H1 (cell line): ENCODE measurements at regions not wholly inside any gene's neighbourhood (a gene's known extent, or its start where the extent isn't known, plus 50 kb on each side); places are given as distances from the start of the nearest gene placed in this dataset.
"Not testable (repeated sequence)": the region's sequence is repeated elsewhere in the genome, so short reads cannot be mapped to it uniquely, and the experiment has no call there.

ENCODE experiments used
- CTCF ChIA-PET: fragments of 300-600 bp; sonication (Branson Sonifier 250); formaldehyde crosslinking; loops from one replicate; lab custom pipeline; 2021; ENCODE audit not compliant: partially characterized antibody; lab: Charles Lee
- POLR2A ChIA-PET: fragments of 300-600 bp; sonication (Branson Sonifier 250); formaldehyde crosslinking; loops from one replicate; lab custom pipeline; 2021; ENCODE audit warnings: inconsistent platforms; ENCODE audit not compliant: partially characterized antibody; lab: Charles Lee
- DNase-seq, 2 experiments: peaks; one replicate each; pipeline versions ENCODE4 v3.0.0 to v3.0.0-alpha.2; 2010 to 2022; ENCODE audit warnings: low spot score in 2 of 2, low read depth in 1 of 2, mixed read lengths in 1 of 2
- FAIRE-seq: peaks from 2 replicates; lab custom pipeline; 2011; peaks lifted over from hg19 to GRCh38; lab: Jason Lieb, UNC
- H2AFZ ChIP-seq: 2 replicates; pipeline ENCODE4 v1.8.1; 2012; ENCODE audit warnings: low read length, inconsistent platforms
- H2AK5ac ChIP-seq: 2 replicates; pipeline ENCODE4 v1.6.1; 2013; ENCODE audit warnings: low read depth, low read length
- H2BK120ac ChIP-seq: replicated peaks from 2 replicates; pipeline ENCODE3; 2013; ENCODE audit warnings: low read depth, low read length, inconsistent platforms
- H2BK12ac ChIP-seq: 2 replicates; pipeline ENCODE4 v1.6.1; 2013; ENCODE audit warnings: low read depth, low read length
- H2BK15ac ChIP-seq: 2 replicates; pipeline ENCODE4 v1.6.1; 2013; ENCODE audit warnings: low read length
- H2BK20ac ChIP-seq: 2 replicates; pipeline ENCODE4 v1.6.1; 2013; ENCODE audit warnings: low read length
- H2BK5ac ChIP-seq: 2 replicates; pipeline ENCODE4 v1.6.1; 2013; ENCODE audit warnings: low read depth, low read length
- H3K14ac ChIP-seq: 2 replicates; pipeline ENCODE4 v1.6.1; 2013; ENCODE audit warnings: inconsistent platforms; ENCODE audit not compliant: insufficient read length
- H3K18ac ChIP-seq: 2 replicates; pipeline ENCODE4 v1.6.1; 2013; ENCODE audit warnings: low read length; ENCODE audit errors: extremely low read depth
- H3K23ac ChIP-seq: 2 replicates; pipeline ENCODE4 v1.6.1; 2013; ENCODE audit warnings: inconsistent platforms; ENCODE audit not compliant: insufficient read length
- H3K23me2 ChIP-seq: 2 replicates; pipeline ENCODE4 v1.6.1; 2013; ENCODE audit warnings: low read depth, low read length
- H3K27ac ChIP-seq: 2 replicates; pipeline ENCODE4 v1.6.1; 2011; ENCODE audit warnings: low read depth, low read length, inconsistent platforms
- H3K27me3 ChIP-seq, 4 experiments: replicated peaks in 1 of 4; 1 replicate in 1 of 4; 2 replicates in 3 of 4; pipeline versions ENCODE4 v1.6.1 to v1.8.1; 2011 to 2013; ENCODE audit warnings: low read length in 3 of 4, mild to moderate bottlenecking in 3 of 4, inconsistent platforms in 2 of 4, mixed read lengths in 2 of 4, moderate library complexity in 1 of 4; ENCODE audit not compliant: control insufficient read depth in 3 of 4, insufficient read depth in 3 of 4; ENCODE audit errors: extremely low read depth in 1 of 4
- H3K36me3 ChIP-seq, 4 experiments: 2 replicates each; pipeline versions ENCODE4 v1.6.1 to v1.8.1; 2011 to 2013; ENCODE audit warnings: mild to moderate bottlenecking in 4 of 4, low read length in 3 of 4, moderate library complexity in 2 of 4, control low read depth in 1 of 4, inconsistent platforms in 1 of 4; ENCODE audit not compliant: insufficient read depth in 4 of 4, control insufficient read depth in 2 of 4
- H3K4ac ChIP-seq: replicated peaks from 2 replicates; pipeline ENCODE3; 2013; ENCODE audit warnings: low read length, low read depth, mixed read lengths, inconsistent platforms; ENCODE audit not compliant: insufficient read length
- H3K4me1 ChIP-seq, 4 experiments: replicated peaks in 1 of 4; 1 replicate in 1 of 4; 2 replicates in 3 of 4; pipeline versions ENCODE4 v1.6.1 to v1.8.1; 2011 to 2013; ENCODE audit warnings: low read length in 3 of 4, inconsistent platforms in 2 of 4, mixed read lengths in 1 of 4; ENCODE audit not compliant: insufficient read depth in 4 of 4, control insufficient read depth in 3 of 4
- H3K4me2 ChIP-seq, 2 experiments: 2 replicates each; pipeline versions ENCODE4 v1.6.1 to v1.8.1; 2011 to 2013; ENCODE audit warnings: low read depth in 2 of 2, low read length in 2 of 2, control low read depth in 1 of 2, inconsistent platforms in 1 of 2, mild to moderate bottlenecking in 1 of 2; ENCODE audit not compliant: insufficient read depth in 1 of 2
- H3K4me3 ChIP-seq, 4 experiments: fragments of 200-600, 300-600 bp in 1 of 4; sonication (generic), shearing (Covaris generic), sonication (Bioruptor Twin) in 1 of 4; 2 replicates each; pipeline versions ENCODE4 v1.5.1 to v1.8.1; 2011 to 2016; ENCODE audit warnings: low read length in 4 of 4, low read depth in 3 of 4, control low read depth in 2 of 4, inconsistent platforms in 2 of 4, mild to moderate bottlenecking in 2 of 4, mixed read lengths in 1 of 4, moderate library complexity in 1 of 4; ENCODE audit not compliant: insufficient read depth in 2 of 4; ENCODE audit errors: extremely low read depth in 1 of 4
- H3K56ac ChIP-seq: replicated peaks from 2 replicates; pipeline ENCODE3; 2013; ENCODE audit warnings: low read depth, mild to moderate bottlenecking, mixed read lengths, low read length, inconsistent platforms; ENCODE audit not compliant: insufficient read length
- H3K79me1 ChIP-seq: 2 replicates; pipeline ENCODE4 v1.6.1; 2013; ENCODE audit warnings: low read depth, low read length, control low read depth
- H3K79me2 ChIP-seq, 2 experiments: 2 replicates each; pipeline versions ENCODE4 v1.6.1 to v1.8.1; 2012 to 2013; ENCODE audit warnings: low read length in 2 of 2, mild to moderate bottlenecking in 2 of 2, inconsistent platforms in 1 of 2; ENCODE audit not compliant: insufficient read depth in 2 of 2, control insufficient read depth in 1 of 2
- H3K9ac ChIP-seq, 4 experiments: replicated peaks in 1 of 4; 1 replicate in 1 of 4; 2 replicates in 3 of 4; pipeline versions ENCODE4 v1.6.1 to v1.8.1; 2011 to 2013; ENCODE audit warnings: low read depth in 3 of 4, low read length in 3 of 4, control low read depth in 2 of 4, mild to moderate bottlenecking in 2 of 4, moderate library complexity in 2 of 4, inconsistent platforms in 1 of 4; ENCODE audit errors: extremely low read depth in 1 of 4
- H3K9me3 ChIP-seq, 2 experiments: 2 replicates each; pipeline versions ENCODE4 v1.6.1 to v1.8.1; 2012 to 2013; ENCODE audit warnings: mild to moderate bottlenecking in 2 of 2, moderate library complexity in 2 of 2, control low read depth in 1 of 2, inconsistent platforms in 1 of 2, low read depth in 1 of 2, low read length in 1 of 2, mixed read lengths in 1 of 2; ENCODE audit not compliant: insufficient read depth in 2 of 2
- H4K20me1 ChIP-seq, 2 experiments: replicated peaks in 1 of 2; 2 replicates each; pipeline versions ENCODE3 to v1.8.1; 2011 to 2013; ENCODE audit warnings: inconsistent platforms in 2 of 2, low read length in 2 of 2, mild to moderate bottlenecking in 1 of 2; ENCODE audit not compliant: insufficient read depth in 2 of 2, control insufficient read depth in 1 of 2
- H4K5ac ChIP-seq: 2 replicates; pipeline ENCODE4 v1.6.1; 2013; ENCODE audit warnings: low read length, low read depth, mixed read lengths, inconsistent platforms; ENCODE audit not compliant: insufficient read length
- H4K8ac ChIP-seq: 2 replicates; pipeline ENCODE4 v1.8.0; 2013; ENCODE audit warnings: mild to moderate bottlenecking, moderate library complexity, low read length, inconsistent platforms; ENCODE audit not compliant: insufficient read depth; ENCODE audit errors: extremely low read depth
- H4K91ac ChIP-seq: replicated peaks from 2 replicates; pipeline ENCODE3; 2013; ENCODE audit warnings: low read length, mixed read lengths, inconsistent platforms; ENCODE audit not compliant: insufficient read length
- KDM1A ChIP-seq: fragments of 200-600, 300-600 bp; sonication (generic); IDR thresholded peaks from 2 replicates; pipeline ENCODE4 v1.7.1; 2016; ENCODE audit warnings: mild to moderate bottlenecking, low read length, borderline replicate concordance
- WGBS, 2 experiments: shearing (Covaris generic) in 1 of 2; methylation state at CpG; one replicate each; pipeline versions ENCODE4 v1.1.6 to v1.1.7; 2013 to 2015; ENCODE audit warnings: low lambda C conversion rate in 2 of 2, mixed read lengths in 2 of 2, inconsistent platforms in 1 of 2, low coverage in 1 of 2, missing lambda C conversion rate in 1 of 2; ENCODE audit not compliant: insufficient replicate concordance in 2 of 2, insufficient coverage in 1 of 2, insufficient read length in 1 of 2; ENCODE audit errors: extremely low coverage in 1 of 2, missing lambda C conversion rate in 1 of 2; 5-methylcytosine and 5-hydroxymethylcytosine counted together

- not testable (repeated sequence) for H3K23me2 ChIP-seq, H3K9ac ChIP-seq, H2BK12ac ChIP-seq, H3K4me1 ChIP-seq, H2BK20ac ChIP-seq, H3K56ac ChIP-seq, H3K79me1 ChIP-seq, H4K8ac ChIP-seq, H4K5ac ChIP-seq, H2AK5ac ChIP-seq, H2BK120ac ChIP-seq, H3K9me3 ChIP-seq, H4K20me1 ChIP-seq, H3K14ac ChIP-seq, H2AFZ ChIP-seq, H3K23ac ChIP-seq, H3K79me2 ChIP-seq, H2BK15ac ChIP-seq, H3K18ac ChIP-seq, H3K4ac ChIP-seq, H3K27me3 ChIP-seq, H3K27ac ChIP-seq, H4K91ac ChIP-seq, FAIRE-seq, H3K36me3 ChIP-seq
- DNase-seq: peak; percentile 27 to 72
- Histone ChIP-seq H2BK5ac (peak overlapping the region; percentile 40; the same call in 1 of the 2 replicates), H3K4me2 (peak overlapping the region; percentile 39 to 40; a peak in 3 of 4 replicates), H3K4me3 (peak overlapping the region in 2 of 4 experiments; percentile 26 to 47; a peak in 3 of 8 replicates)
- ChIA-PET CTCF (interaction anchor here (1.6 kb wide), 1 partner anchor 48 kb away, joined by 4 read pairs; no protein-coding TSS in a partner anchor), POLR2A (interaction anchor here (1.2 to 1.4 kb wide), 2 partner anchors 38 to 40 kb away, joined by 4 to 5 read pairs; no protein-coding TSS in a partner anchor)
- 1% methylated on average over 9 of the region's 9 CpGs; no CpG with 5 or more reads in 1 of the 2 experiments for WGBS, 2 experiments
- TF ChIP-seq KDM1A: peak; percentile 45; the same call in 1 of the 2 replicates
Observed at GRCh38 chr17:30669217-30669649, 155.3 kb downstream of the CRLF3 start.
